ENCODE measurements at regions not wholly inside any gene's neighbourhood (a gene's known extent, or its start where the extent isn't known, plus 50 kb on each side); places are given as distances from the start of the nearest gene placed in this dataset.
"Not testable (repeated sequence)": the region's sequence is repeated elsewhere in the genome, so short reads cannot be mapped to it uniquely, and the experiment has no call there.

- Mint-ChIP-seq H3K27me3 (ENCODE audit: low read depth) (no peaks in the 10 kb centered on the region), H3K9me3 (no peaks in the 10 kb centered on the region), H3K27ac (no peak overlapping the region), H3K36me3 (ENCODE audit: low read depth) (peaks cover 2% of the 10 kb centered on the region), H3K4me1 (ENCODE audit: low read depth) (no peaks in the 10 kb centered on the region), H3K4me3 (no peak overlapping the region)
- no peak for DNase-seq
- CTCF ChIA-PET = no interaction called here
- intact Hi-C loops (cut with micrococcal nuclease) = no loop called here
Measured at GRCh38 chr6:122902326-122902725, 93.7 kb upstream of the CLVS2 start.

GRCh38 chr6:122903266-122903915 lies 92.6 kb upstream of the CLVS2 start:
- Mint-ChIP-seq H3K27ac (no peak overlapping the region), H3K9me3 (no peaks in the 10 kb centered on the region), H3K4me3 (no peak overlapping the region), H3K27me3 (ENCODE audit: low read depth) (no peaks in the 10 kb centered on the region), H3K4me1 (ENCODE audit: low read depth) (no peaks in the 10 kb centered on the region), H3K36me3 (ENCODE audit: low read depth) (peaks cover 2% of the 10 kb centered on the region)
- intact Hi-C loops (cut with micrococcal nuclease) = no loop called here
- DNase-seq = no peak
- CTCF ChIA-PET = no interaction called here

- intact Hi-C loops (cut with micrococcal nuclease) = no loop called here
- DNase-seq = no peak
- no peaks in the 10 kb centered on the region for H3K4me1 Mint-ChIP-seq (ENCODE audit: low read depth)
- no peaks in the 10 kb centered on the region for H3K27me3 Mint-ChIP-seq (ENCODE audit: low read depth)
- no peak overlapping the region for H3K27ac Mint-ChIP-seq
- H3K4me3 Mint-ChIP-seq = no peak overlapping the region
- peaks cover 2% of the 10 kb centered on the region for H3K36me3 Mint-ChIP-seq (ENCODE audit: low read depth)
- H3K9me3 Mint-ChIP-seq = no peaks in the 10 kb centered on the region
- CTCF ChIA-PET = no interaction called here
Measured at GRCh38 chr6:122904166-122904565, 91.9 kb upstream of the CLVS2 start.

GRCh38 chr6:122913558-122913957 lies 82.5 kb upstream of the CLVS2 start:
- H3K36me3 Mint-ChIP-seq (ENCODE audit: low read depth) = no peaks in the 10 kb centered on the region
- CTCF ChIA-PET = no interaction called here
- H3K27ac Mint-ChIP-seq = no peak overlapping the region
- intact Hi-C loops (cut with micrococcal nuclease) = no loop called here
- H3K4me1 Mint-ChIP-seq (ENCODE audit: low read depth) = no peaks in the 10 kb centered on the region
- no peaks in the 10 kb centered on the region for H3K27me3 Mint-ChIP-seq (ENCODE audit: low read depth)
- H3K4me3 Mint-ChIP-seq = no peak overlapping the region
- H3K9me3 Mint-ChIP-seq = peaks cover 11% of the 10 kb centered on the region
- no peak for DNase-seq

GRCh38 chr6:122918714-122919113 lies 77.3 kb upstream of the CLVS2 start:
- peaks cover 11% of the 10 kb centered on the region for H3K9me3 Mint-ChIP-seq
- CTCF ChIA-PET = interaction anchor here (0.7 kb wide), 1 partner anchor 1247 kb away, joined by 3 read pairs; no protein-coding TSS in a partner anchor
- no peak overlapping the region for H3K4me3 Mint-ChIP-seq
- no peaks in the 10 kb centered on the region for H3K36me3 Mint-ChIP-seq (ENCODE audit: low read depth)
- no peaks in the 10 kb centered on the region for H3K27me3 Mint-ChIP-seq (ENCODE audit: low read depth)
- intact Hi-C loops (cut with micrococcal nuclease) = no loop called here
- H3K27ac Mint-ChIP-seq = no peak overlapping the region
- DNase-seq = no peak
- no peaks in the 10 kb centered on the region for H3K4me1 Mint-ChIP-seq (ENCODE audit: low read depth)

GRCh38 chr6:122930252-122931180 lies 65.5 kb upstream of the CLVS2 start:
- CTCF ChIA-PET = no interaction called here

GRCh38 chr6:122931916-122932315 lies 64.1 kb upstream of the CLVS2 start:
- H3K36me3 Mint-ChIP-seq (ENCODE audit: low read depth) = no peaks in the 10 kb centered on the region
- H3K27me3 Mint-ChIP-seq (ENCODE audit: low read depth) = no peaks in the 10 kb centered on the region
- intact Hi-C loops (cut with micrococcal nuclease) = no loop called here
- H3K9me3 Mint-ChIP-seq = peaks cover 2% of the 10 kb centered on the region
- no peak overlapping the region for H3K27ac Mint-ChIP-seq
- no peak overlapping the region for H3K4me3 Mint-ChIP-seq
- CTCF ChIA-PET = interaction anchor here (0.7 kb wide), 1 partner anchor 202 kb away, joined by 4 read pairs; no protein-coding TSS in a partner anchor
- no peak for DNase-seq
- H3K4me1 Mint-ChIP-seq (ENCODE audit: low read depth) = no peaks in the 10 kb centered on the region

More at GRCh38 chr6:122930252-122931180, 65.5 kb upstream of the CLVS2 start:
- Mint-ChIP-seq H3K27me3 (ENCODE audit: low read depth) (no peaks in the 10 kb centered on the region), H3K4me3 (no peak overlapping the region), H3K9me3 (peaks cover 5% of the 10 kb centered on the region), H3K27ac (no peak overlapping the region), H3K4me1 (ENCODE audit: low read depth) (no peaks in the 10 kb centered on the region), H3K36me3 (ENCODE audit: low read depth) (no peaks in the 10 kb centered on the region)
- intact Hi-C loops (cut with micrococcal nuclease) = no loop called here
- DNase-seq = no peak

- intact Hi-C loops (cut with micrococcal nuclease) = loop anchor here (10.0 kb wide), 1 partner anchor 370 kb away; no protein-coding TSS in a partner anchor
- CTCF ChIA-PET; H3K9me3 Mint-ChIP-seq; H3K4me3 Mint-ChIP-seq; H3K4me1 Mint-ChIP-seq (ENCODE audit: low read depth); H3K27ac Mint-ChIP-seq; H3K36me3 Mint-ChIP-seq (ENCODE audit: low read depth); H3K27me3 Mint-ChIP-seq (ENCODE audit: low read depth); DNase-seq: not testable (repeated sequence)
Measured at GRCh38 chr6:122944936-122945335, 51.1 kb upstream of the CLVS2 start.
